ENCODE measurements at regions not wholly inside any gene's neighbourhood (a gene's known extent, or its start where the extent isn't known, plus 50 kb on each side); places are given as distances from the start of the nearest gene placed in this dataset.
"Not testable (repeated sequence)": the region's sequence is repeated elsewhere in the genome, so short reads cannot be mapped to it uniquely, and the experiment has no call there.

DNA sequence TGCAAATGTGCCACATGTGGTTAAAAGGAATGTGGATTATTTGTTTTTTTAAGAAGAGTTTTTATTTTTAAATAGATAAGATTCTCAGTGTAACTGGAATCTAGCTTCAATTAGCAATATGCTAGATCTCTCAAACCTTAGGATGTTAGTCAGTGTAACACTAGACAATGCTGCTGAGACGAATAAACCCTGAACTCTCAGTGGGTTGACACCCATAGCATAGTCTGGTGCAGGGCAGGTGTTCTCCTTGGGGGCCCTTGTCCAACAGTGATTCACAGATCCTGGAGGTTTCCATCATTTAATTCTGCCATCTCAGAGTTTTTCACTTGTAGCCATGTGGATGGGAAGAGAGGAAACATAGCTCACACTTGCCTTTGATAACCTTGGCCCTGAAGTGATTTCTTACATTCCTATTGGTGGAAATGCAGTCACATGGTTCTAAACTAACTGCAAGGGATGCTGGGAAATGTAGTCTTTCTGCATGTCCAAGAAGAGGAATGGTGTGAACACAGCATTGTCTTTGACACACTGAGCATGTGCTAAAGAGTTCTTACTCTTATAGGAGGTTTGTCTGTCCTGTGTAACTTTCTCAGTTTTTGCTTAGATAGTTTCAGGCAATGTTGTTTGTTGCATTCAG is 110.4 kb upstream of the EEF2KMT start:
- H3K27me3 ChIP-seq (ENCODE audit: insufficient read depth, low read length); H3K4me1 ChIP-seq (ENCODE audit: control insufficient read depth in 1 of 2, insufficient read depth in 2 of 2, low read length in 2 of 2); H3K4me2 ChIP-seq (ENCODE audit: low read length); H3K9me3 ChIP-seq (ENCODE audit: control insufficient read depth in 1 of 2, insufficient read depth in 1 of 2, low read depth in 1 of 2, low read length in 2 of 2); H3K27ac ChIP-seq (ENCODE audit: low read depth, low read length); H3K79me2 ChIP-seq (ENCODE audit: insufficient read depth, low read length); H4K20me1 ChIP-seq (ENCODE audit: insufficient read depth); H2AFZ ChIP-seq (ENCODE audit: low read depth, low read length, poor library complexity, severe bottlenecking); RAD21 ChIA-PET (ENCODE audit: low non-redundant PET in 1 of 2, low total read pairs in 2 of 2, uncharacterized antibody in 2 of 2, unreplicated experiment in 2 of 2); CTCF ChIA-PET; BruUV-seq (replicated peaks); ATAC-seq; POLR2A ChIA-PET; intact Hi-C loops (cut with micrococcal nuclease); H3K4me3 ChIP-seq (replicated peaks in 1 of 2; ENCODE audit: low read depth in 1 of 2, low read length in 2 of 2); H3K36me3 ChIP-seq (ENCODE audit: control insufficient read depth in 1 of 2, insufficient read depth in 2 of 2, low read length in 2 of 2); H3K9ac ChIP-seq (ENCODE audit: low read length); H3K9me2 ChIP-seq (ENCODE audit: insufficient read depth): not testable (repeated sequence)
- TF ChIP-seq SP1 (IDR thresholded peaks at IDR 0.05; ENCODE audit: low read depth) (peak; percentile 25; the same call in 1 of the 2 replicates), CBX3 (IDR thresholded peaks at IDR 0.05; ENCODE audit: low read depth) (peak; percentile 27; the same call in 1 of the 2 replicates)
- TF ChIP-seq, protein P1, sequence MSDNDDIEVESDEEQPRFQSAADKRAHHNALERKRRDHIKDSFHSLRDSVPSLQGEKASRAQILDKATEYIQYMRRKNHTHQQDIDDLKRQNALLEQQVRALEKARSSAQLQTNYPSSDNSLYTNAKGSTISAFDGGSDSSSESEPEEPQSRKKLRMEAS (IDR thresholded peaks at IDR 0.05): 0 out of 2 replicates have a peak, but pooled peaks have one; percentile 28
- DNase-seq (ENCODE audit: low read depth, low spot score): peak; percentile 64

DNA sequence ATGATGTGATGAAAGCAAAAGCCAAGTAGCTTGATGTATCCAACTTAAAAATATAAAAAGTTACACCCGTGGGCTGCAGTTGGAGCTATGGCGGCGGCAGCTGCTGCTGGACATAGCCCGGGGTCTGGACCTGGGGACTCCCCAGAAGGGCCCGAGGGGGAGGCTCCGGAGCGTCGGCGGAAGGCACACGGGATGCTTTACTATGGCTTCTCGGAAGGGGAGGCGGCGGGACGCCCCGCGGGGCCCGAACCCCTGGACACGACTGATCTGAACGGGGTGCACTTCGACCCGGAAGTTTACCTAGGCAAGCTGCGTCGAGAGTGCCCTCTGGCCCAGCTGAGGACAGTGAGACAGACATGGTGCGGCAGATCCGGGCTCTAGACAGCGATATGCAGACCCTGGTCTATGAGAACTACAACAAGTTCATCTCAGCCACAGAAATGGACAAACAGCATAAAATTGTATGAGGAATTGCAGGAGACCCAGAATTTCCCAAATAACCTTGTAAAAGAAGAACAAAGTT is 109.5 kb upstream of the EEF2KMT start:
- H3K4me2 ChIP-seq (ENCODE audit: low read length): no peak overlapping the region
- DNase-seq (ENCODE audit: low read depth, low spot score): no peak

More for the DNA sequence above, 109.5 kb upstream of the EEF2KMT start:
- intact Hi-C loops (cut with micrococcal nuclease): no loop called here
- Histone ChIP-seq H4K20me1 (ENCODE audit: insufficient read depth) (no peaks in the 10 kb centered on the region), H3K4me3 (replicated peaks in 1 of 2; ENCODE audit: low read depth in 1 of 2, low read length in 2 of 2) (no peak overlapping the region), H3K36me3 (ENCODE audit: control insufficient read depth in 1 of 2, insufficient read depth in 2 of 2, low read length in 2 of 2) (no peaks in the 10 kb centered on the region), H3K4me1 (ENCODE audit: control insufficient read depth in 1 of 2, insufficient read depth in 2 of 2, low read length in 2 of 2) (no peaks in the 10 kb centered on the region), H3K9ac (ENCODE audit: low read length) (no peak overlapping the region), H3K79me2 (ENCODE audit: insufficient read depth, low read length) (no peaks in the 10 kb centered on the region), H3K9me3 (ENCODE audit: control insufficient read depth in 1 of 2, insufficient read depth in 1 of 2, low read depth in 1 of 2, low read length in 2 of 2) (no peaks in the 10 kb centered on the region), H3K27ac (ENCODE audit: low read depth, low read length) (no peak overlapping the region), H3K9me2 (ENCODE audit: insufficient read depth) (no peaks in the 10 kb centered on the region), H2AFZ (ENCODE audit: low read depth, low read length, poor library complexity, severe bottlenecking) (no peak overlapping the region), H3K27me3 (ENCODE audit: insufficient read depth, low read length) (no peaks in the 10 kb centered on the region)
- ATAC-seq: no peak
- POLR2A ChIA-PET: no interaction called here
- RAD21 ChIA-PET (ENCODE audit: low non-redundant PET in 1 of 2, low total read pairs in 2 of 2, uncharacterized antibody in 2 of 2, unreplicated experiment in 2 of 2): no interaction called here
- no TSS peak for BruUV-seq (replicated peaks)
- TF ChIP-seq TCF7L2 (IDR thresholded peaks at IDR 0.05; ENCODE audit: borderline replicate concordance, extremely low read depth, insufficient read depth, insufficient read length): no peak
- TF ChIP-seq CBX3 (IDR thresholded peaks at IDR 0.05; ENCODE audit: low read depth): no peak
- TF ChIP-seq, protein P2, sequence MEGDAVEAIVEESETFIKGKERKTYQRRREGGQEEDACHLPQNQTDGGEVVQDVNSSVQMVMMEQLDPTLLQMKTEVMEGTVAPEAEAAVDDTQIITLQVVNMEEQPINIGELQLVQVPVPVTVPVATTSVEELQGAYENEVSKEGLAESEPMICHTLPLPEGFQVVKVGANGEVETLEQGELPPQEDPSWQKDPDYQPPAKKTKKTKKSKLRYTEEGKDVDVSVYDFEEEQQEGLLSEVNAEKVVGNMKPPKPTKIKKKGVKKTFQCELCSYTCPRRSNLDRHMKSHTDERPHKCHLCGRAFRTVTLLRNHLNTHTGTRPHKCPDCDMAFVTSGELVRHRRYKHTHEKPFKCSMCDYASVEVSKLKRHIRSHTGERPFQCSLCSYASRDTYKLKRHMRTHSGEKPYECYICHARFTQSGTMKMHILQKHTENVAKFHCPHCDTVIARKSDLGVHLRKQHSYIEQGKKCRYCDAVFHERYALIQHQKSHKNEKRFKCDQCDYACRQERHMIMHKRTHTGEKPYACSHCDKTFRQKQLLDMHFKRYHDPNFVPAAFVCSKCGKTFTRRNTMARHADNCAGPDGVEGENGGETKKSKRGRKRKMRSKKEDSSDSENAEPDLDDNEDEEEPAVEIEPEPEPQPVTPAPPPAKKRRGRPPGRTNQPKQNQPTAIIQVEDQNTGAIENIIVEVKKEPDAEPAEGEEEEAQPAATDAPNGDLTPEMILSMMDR (IDR thresholded peaks at IDR 0.05 in 2 of 3, conservative IDR thresholded peaks at IDR 0.05 in 1 of 3; ENCODE audit: borderline replicate concordance in 1 of 3, insufficient read depth in 1 of 3, low read depth in 2 of 3, low read length in 2 of 3): no peak
- TF ChIP-seq JUND (IDR thresholded peaks at IDR 0.05): no peak
- TF ChIP-seq ELF1 (IDR thresholded peaks at IDR 0.05; ENCODE audit: borderline replicate concordance, low read depth): no peak
- no peak for TF ChIP-seq CEBPB (IDR thresholded peaks at IDR 0.05; ENCODE audit: low read depth)
- TF ChIP-seq POLR2A (IDR thresholded peaks at IDR 0.05; ENCODE audit: borderline replicate concordance, extremely low read depth, insufficient read depth, insufficient read length): no peak
- no peak for TF ChIP-seq SP1 (IDR thresholded peaks at IDR 0.05; ENCODE audit: low read depth)
- TF ChIP-seq SIN3A (IDR thresholded peaks at IDR 0.05; ENCODE audit: low read depth): no peak
- CTCF ChIA-PET: no interaction called here
